Progenitor cell of endocrine pancreas (in vitro differentiated cells): ENCODE measurements at regions not wholly inside any gene's neighbourhood (a gene's known extent, or its start where the extent isn't known, plus 50 kb on each side); places are given as distances from the start of the nearest gene placed in this dataset.

Source experiments
- DNase-seq: peaks from one replicate; pipeline ENCODE4 v3.0.0; 2021; ENCODE audit warnings: low spot score; ENCODE audit not compliant: unreplicated experiment
- H3K27ac Mint-ChIP-seq: 2 replicates; pipeline ENCODE4 v1.8.0; 2021; ENCODE audit warnings: mild to moderate bottlenecking, moderate library complexity, mixed read lengths
- H3K27me3 Mint-ChIP-seq: 2 replicates; pipeline ENCODE4 v1.8.0; 2021; ENCODE audit warnings: mixed read lengths
- H3K36me3 Mint-ChIP-seq: 2 replicates; pipeline ENCODE4 v1.8.0; 2022; ENCODE audit warnings: mixed read lengths; ENCODE audit not compliant: insufficient read depth
- H3K4me1 Mint-ChIP-seq: 2 replicates; pipeline ENCODE4 v1.8.0; 2021; ENCODE audit warnings: low read depth, mixed read lengths
- H3K4me3 Mint-ChIP-seq: 2 replicates; pipeline ENCODE4 v1.8.0; 2021; ENCODE audit warnings: low read depth, mild to moderate bottlenecking, moderate library complexity, mixed read lengths
- H3K9me3 Mint-ChIP-seq: 2 replicates; pipeline ENCODE4 v1.8.0; 2021; ENCODE audit warnings: low read depth, mixed read lengths
- TF ChIP-seq, protein P1 (sequence below): fragments of 200-600 bp; sonication (generic); IDR thresholded peaks from one replicate; pipeline ENCODE4 v1.5.0; 2021; ENCODE audit warnings: antibody characterized with exemption, mild to moderate bottlenecking; ENCODE audit not compliant: unreplicated experiment

DNA sequence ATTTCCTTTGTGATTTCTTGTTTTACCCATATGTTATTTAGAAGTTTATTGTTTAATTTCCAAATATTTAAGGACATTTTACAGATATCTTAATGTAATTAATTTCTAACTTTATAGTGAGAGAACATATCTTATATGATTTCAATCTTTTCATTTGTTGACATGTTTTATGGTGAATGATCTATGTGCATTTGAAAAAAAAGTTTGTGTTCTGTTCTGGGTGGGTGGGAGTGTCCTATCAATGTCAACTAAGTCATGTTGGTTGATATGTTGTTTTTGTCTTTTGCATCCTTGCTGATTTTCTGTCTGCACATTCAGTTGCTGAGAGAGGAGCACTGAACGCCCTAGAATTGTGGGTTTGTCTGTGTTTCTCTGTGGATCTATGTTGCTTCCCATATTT lies 50.3 kb upstream of the CBFA2T3 start:
- TF ChIP-seq, protein P1, sequence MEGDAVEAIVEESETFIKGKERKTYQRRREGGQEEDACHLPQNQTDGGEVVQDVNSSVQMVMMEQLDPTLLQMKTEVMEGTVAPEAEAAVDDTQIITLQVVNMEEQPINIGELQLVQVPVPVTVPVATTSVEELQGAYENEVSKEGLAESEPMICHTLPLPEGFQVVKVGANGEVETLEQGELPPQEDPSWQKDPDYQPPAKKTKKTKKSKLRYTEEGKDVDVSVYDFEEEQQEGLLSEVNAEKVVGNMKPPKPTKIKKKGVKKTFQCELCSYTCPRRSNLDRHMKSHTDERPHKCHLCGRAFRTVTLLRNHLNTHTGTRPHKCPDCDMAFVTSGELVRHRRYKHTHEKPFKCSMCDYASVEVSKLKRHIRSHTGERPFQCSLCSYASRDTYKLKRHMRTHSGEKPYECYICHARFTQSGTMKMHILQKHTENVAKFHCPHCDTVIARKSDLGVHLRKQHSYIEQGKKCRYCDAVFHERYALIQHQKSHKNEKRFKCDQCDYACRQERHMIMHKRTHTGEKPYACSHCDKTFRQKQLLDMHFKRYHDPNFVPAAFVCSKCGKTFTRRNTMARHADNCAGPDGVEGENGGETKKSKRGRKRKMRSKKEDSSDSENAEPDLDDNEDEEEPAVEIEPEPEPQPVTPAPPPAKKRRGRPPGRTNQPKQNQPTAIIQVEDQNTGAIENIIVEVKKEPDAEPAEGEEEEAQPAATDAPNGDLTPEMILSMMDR, result no peak
- DNase-seq, result no peak
- Mint-ChIP-seq H3K27me3 (peaks cover 43% of the 10 kb centered on the region), H3K9me3 (peaks cover 21% of the 10 kb centered on the region), H3K27ac (no peak overlapping the region), H3K36me3 (no peaks in the 10 kb centered on the region), H3K4me1 (no peaks in the 10 kb centered on the region), H3K4me3 (no peak overlapping the region)

DNA sequence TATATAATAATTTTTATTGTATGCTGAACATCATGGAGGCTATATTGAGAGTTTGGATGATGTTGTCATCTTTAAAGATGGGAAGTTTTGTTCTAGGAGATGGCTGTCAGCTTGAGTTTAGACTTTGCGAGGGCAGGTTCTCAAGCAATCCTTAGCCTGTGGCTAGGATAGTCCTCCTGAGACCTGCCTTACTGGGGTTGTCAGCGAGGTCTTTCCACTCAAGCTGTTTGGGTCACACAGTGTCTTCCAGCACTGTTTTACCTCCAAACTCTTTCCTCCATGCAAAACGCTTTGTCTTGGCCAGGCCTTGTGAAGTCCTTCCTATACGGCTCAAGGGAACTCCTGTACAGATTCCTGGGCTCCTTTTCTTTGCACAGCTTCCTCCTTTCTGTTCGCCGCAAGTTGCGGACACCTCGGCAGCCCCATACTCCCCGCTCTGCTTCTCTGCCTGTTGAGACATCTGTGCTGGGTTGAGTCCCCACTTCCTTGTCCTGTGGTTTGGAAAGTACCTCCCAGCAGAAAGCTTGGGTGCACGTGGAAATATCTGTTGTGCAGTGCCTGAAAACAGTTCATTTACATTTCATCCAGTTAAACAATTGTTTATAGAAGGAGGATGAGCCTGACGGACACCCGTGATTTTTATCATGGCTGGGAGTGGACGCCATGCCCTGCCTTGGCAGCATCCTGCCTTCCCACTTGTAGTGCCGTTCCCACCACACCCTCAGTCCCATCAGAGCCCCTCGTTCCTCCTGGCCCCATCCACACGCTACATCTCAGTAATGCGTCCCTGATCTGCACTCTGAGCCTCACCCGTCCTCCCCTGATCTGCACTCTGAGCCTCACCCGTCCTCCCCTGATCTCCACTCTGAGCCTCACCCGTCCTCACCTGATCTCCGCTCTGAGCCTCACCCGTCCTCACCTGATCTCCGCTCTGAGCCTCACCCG lies 55.0 kb upstream of the CBFA2T3 start:
- no peaks in the 10 kb centered on the region for H3K36me3 Mint-ChIP-seq
- H3K9me3 Mint-ChIP-seq, result peaks cover 11% of the 10 kb centered on the region
- no peaks in the 10 kb centered on the region for H3K4me1 Mint-ChIP-seq
- DNase-seq, result no peak
- H3K27ac Mint-ChIP-seq, result no peak overlapping the region
- H3K27me3 Mint-ChIP-seq, result peaks cover 33% of the 10 kb centered on the region
- H3K4me3 Mint-ChIP-seq, result no peak overlapping the region
- TF ChIP-seq, protein P1, result no peak

DNA sequence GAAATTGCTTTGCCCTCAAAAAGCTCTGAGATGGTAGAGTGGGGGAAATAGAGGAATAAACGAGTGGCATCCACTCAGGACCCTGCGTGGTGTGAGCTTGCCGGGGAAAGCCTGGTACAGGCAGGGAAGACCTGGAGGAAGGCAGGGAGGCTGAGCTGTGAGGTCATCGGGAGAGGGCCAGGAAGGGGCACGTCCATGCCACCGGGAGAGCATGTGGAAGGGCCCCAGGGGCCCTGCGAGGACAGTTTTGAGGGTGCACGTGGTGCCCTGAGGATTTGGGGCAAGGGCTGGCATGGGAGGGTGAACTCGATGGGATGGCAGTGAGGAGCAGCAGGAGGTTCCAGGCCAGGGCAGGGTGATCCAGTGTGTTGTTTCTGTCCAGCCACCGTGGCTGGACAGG lies 56.3 kb upstream of the CBFA2T3 start:
- TF ChIP-seq, protein P1, result no peak
- peaks cover 8% of the 10 kb centered on the region for H3K9me3 Mint-ChIP-seq
- H3K27me3 Mint-ChIP-seq, result peaks cover 33% of the 10 kb centered on the region
- H3K27ac Mint-ChIP-seq, result no peak overlapping the region
- no peak overlapping the region for H3K4me3 Mint-ChIP-seq
- DNase-seq, result no peak
- no peaks in the 10 kb centered on the region for H3K4me1 Mint-ChIP-seq
- no peaks in the 10 kb centered on the region for H3K36me3 Mint-ChIP-seq

DNA sequence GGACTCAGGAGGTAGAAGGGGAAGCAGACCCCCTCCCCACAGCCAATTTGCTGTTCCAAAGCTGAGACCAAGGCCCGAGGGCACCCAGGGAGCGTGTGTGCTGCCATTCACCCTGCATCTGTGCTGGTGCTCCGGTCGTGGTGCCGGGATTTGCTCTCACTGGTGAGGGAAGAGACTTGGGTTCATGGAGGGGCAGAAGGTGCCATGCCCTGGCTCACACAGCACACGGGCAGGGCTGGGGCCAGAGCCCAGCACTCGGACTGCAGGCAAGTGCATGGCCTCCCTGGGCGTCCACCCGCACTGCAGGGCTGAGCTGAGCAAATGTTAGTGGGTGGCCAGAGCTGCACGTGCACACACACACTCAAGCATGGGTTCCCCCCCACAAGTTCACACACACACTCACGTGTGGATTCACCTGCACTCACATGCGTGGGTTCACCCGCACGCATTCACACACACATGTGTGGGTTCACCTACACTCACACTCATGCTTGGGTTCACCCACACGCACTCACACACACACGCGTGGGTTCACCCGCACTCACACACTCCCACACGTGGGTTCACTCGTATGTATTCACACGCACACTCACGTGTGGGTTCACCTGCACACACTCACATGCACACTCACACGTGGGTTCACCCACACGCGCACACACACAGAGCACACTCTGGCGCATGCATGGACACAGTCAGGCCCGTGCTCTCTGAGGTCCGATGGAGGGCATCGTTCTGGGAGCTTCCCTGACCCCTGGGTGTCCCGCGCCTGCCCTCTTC lies 57.0 kb upstream of the CBFA2T3 start:
- peaks cover 8% of the 10 kb centered on the region for H3K9me3 Mint-ChIP-seq
- TF ChIP-seq, protein P1, result no peak
- peaks cover 33% of the 10 kb centered on the region for H3K27me3 Mint-ChIP-seq
- no peaks in the 10 kb centered on the region for H3K4me1 Mint-ChIP-seq
- H3K4me3 Mint-ChIP-seq, result no peak overlapping the region
- no peak for DNase-seq
- H3K27ac Mint-ChIP-seq, result no peak overlapping the region
- H3K36me3 Mint-ChIP-seq, result no peaks in the 10 kb centered on the region

DNA sequence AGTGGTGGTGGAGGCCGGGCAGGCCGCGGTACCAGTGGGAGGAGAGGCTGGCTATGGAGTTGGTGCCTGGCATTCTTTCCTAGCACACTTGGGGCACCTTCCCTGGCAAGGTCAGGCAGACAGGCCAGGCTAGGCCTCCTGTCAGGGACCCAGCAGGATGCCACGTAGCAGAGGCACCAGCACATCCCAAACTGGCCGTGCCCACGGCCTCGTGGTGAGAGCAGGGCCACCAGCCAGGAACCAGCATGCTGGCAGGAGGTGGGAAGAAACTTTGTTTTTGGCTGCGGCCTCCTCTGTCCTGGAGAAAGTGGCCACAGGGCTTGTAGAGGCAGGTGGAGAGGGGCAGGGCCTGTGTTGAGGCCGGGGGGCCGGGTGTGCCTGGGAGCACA lies 57.6 kb upstream of the CBFA2T3 start:
- H3K27ac Mint-ChIP-seq, result no peak overlapping the region
- TF ChIP-seq, protein P1, result no peak

More for the DNA sequence above, 57.6 kb upstream of the CBFA2T3 start:
- peaks cover 33% of the 10 kb centered on the region for H3K27me3 Mint-ChIP-seq
- no peak overlapping the region for H3K4me3 Mint-ChIP-seq
- H3K4me1 Mint-ChIP-seq, result no peaks in the 10 kb centered on the region
- H3K36me3 Mint-ChIP-seq, result no peaks in the 10 kb centered on the region
- H3K9me3 Mint-ChIP-seq, result peaks cover 8% of the 10 kb centered on the region
- DNase-seq, result no peak
